Gastroesophageal sphincter (tissue), 3 donors: ENCODE measurements at regions not wholly inside any gene's neighbourhood (a gene's known extent, or its start where the extent isn't known, plus 50 kb on each side); places are given as distances from the start of the nearest gene placed in this dataset.

Experiments used
- EP300 ChIP-seq: sonication (generic); formaldehyde crosslinking; IDR thresholded peaks from one replicate; pipeline ENCODE4 v1.6.1; 2017; ENCODE audit warnings: antibody characterized with exemption, mild to moderate bottlenecking
- TF ChIP-seq, protein P1 (sequence below), 4 experiments: fragments of 200-600 bp in 2 of 4; fragments of 450-650 bp in 2 of 4; sonication (generic) in 1 of 4; IDR thresholded peaks; one replicate each; pipeline ENCODE4 v1.5.1; 2017 to 2019; ENCODE audit warnings: antibody characterized with exemption in 4 of 4, mild to moderate bottlenecking in 2 of 4, moderate library complexity in 2 of 4

- TF ChIP-seq, protein P1, sequence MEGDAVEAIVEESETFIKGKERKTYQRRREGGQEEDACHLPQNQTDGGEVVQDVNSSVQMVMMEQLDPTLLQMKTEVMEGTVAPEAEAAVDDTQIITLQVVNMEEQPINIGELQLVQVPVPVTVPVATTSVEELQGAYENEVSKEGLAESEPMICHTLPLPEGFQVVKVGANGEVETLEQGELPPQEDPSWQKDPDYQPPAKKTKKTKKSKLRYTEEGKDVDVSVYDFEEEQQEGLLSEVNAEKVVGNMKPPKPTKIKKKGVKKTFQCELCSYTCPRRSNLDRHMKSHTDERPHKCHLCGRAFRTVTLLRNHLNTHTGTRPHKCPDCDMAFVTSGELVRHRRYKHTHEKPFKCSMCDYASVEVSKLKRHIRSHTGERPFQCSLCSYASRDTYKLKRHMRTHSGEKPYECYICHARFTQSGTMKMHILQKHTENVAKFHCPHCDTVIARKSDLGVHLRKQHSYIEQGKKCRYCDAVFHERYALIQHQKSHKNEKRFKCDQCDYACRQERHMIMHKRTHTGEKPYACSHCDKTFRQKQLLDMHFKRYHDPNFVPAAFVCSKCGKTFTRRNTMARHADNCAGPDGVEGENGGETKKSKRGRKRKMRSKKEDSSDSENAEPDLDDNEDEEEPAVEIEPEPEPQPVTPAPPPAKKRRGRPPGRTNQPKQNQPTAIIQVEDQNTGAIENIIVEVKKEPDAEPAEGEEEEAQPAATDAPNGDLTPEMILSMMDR (IDR thresholded peaks at IDR 0.05): no peak
- no peak for TF ChIP-seq EP300
Observed at GRCh38 chr10:36303896-36304295, 661.8 kb upstream of the FZD8 start.
